Adrenal gland (tissue), 5 donors: ENCODE measurements at regions not wholly inside any gene's neighbourhood (a gene's known extent, or its start where the extent isn't known, plus 50 kb on each side); places are given as distances from the start of the nearest gene placed in this dataset.

Experiments
- CTCF ChIP-seq, 6 experiments: fragments of 450-650 bp in 4 of 6; fragments of 200-600 bp in 2 of 6; sonication (generic) in 1 of 6; IDR thresholded peaks; 1 replicate in 5 of 6; 2 replicates in 1 of 6; pipeline versions ENCODE4 v1.5.1 to v1.8.0; 2016 to 2021; ENCODE audit warnings: antibody characterized with exemption in 6 of 6, mild to moderate bottlenecking in 2 of 6, moderate library complexity in 1 of 6
- POLR2A ChIP-seq, 2 donors: fragments of 450-650 bp; IDR thresholded peaks; one replicate each; pipeline ENCODE4 v1.6.1; 2017; ENCODE audit warnings: antibody characterized with exemption in 2 of 2, mild to moderate bottlenecking in 2 of 2, moderate library complexity in 1 of 2
- donor health status: DM: no; HTN: no; CAD: no.

- no peak for TF ChIP-seq CTCF (IDR thresholded peaks at IDR 0.05)
- no peak for TF ChIP-seq POLR2A (IDR thresholded peaks at IDR 0.05)
Measured at GRCh38 chr1:171422511-171422910, 62.8 kb upstream of the PRRC2C start.
